Subcutaneous abdominal adipose tissue (tissue), 5 donors: ENCODE measurements at regions not wholly inside any gene's neighbourhood (a gene's known extent, or its start where the extent isn't known, plus 50 kb on each side); places are given as distances from the start of the nearest gene placed in this dataset.
"Not testable (repeated sequence)": the region's sequence is repeated elsewhere in the genome, so short reads cannot be mapped to it uniquely, and the experiment has no call there.

Source experiments
- H3K27ac ChIP-seq: one replicate; pipeline ENCODE4 v1.7.0; 2013; ENCODE audit warnings: low read depth, mild to moderate bottlenecking, inconsistent platforms, low read length, moderate library complexity
- H3K27me3 ChIP-seq, 5 donors: one replicate each; pipeline ENCODE4 v1.7.0; 2013; ENCODE audit warnings: low read length in 5 of 5, inconsistent platforms in 1 of 5; ENCODE audit not compliant: control insufficient read depth in 5 of 5, insufficient read depth in 4 of 5
- H3K36me3 ChIP-seq, 5 donors: one replicate each; pipeline ENCODE4 v1.7.0; 2013; ENCODE audit warnings: low read length in 5 of 5; ENCODE audit not compliant: control insufficient read depth in 5 of 5, insufficient read depth in 5 of 5
- H3K4me1 ChIP-seq, 5 donors: one replicate each; pipeline ENCODE4 v1.7.0; 2013; ENCODE audit warnings: low read length in 5 of 5, mild to moderate bottlenecking in 3 of 5, moderate library complexity in 1 of 5; ENCODE audit not compliant: control insufficient read depth in 5 of 5, insufficient read depth in 5 of 5
- H3K4me3 ChIP-seq, 5 donors: one replicate each; pipeline ENCODE4 v1.7.0; 2013; ENCODE audit warnings: low read length in 5 of 5, low read depth in 1 of 5
- H3K9ac ChIP-seq, 5 donors: one replicate each; pipeline ENCODE4 v1.7.0; 2013; ENCODE audit warnings: low read length in 5 of 5, mild to moderate bottlenecking in 4 of 5, moderate library complexity in 3 of 5
- H3K9me3 ChIP-seq, 5 donors: one replicate each; pipeline ENCODE4 v1.7.0; 2013; ENCODE audit warnings: low read length in 5 of 5; ENCODE audit not compliant: control insufficient read depth in 5 of 5
- donor health status: healthy.
- donor health status: healthy.
- donor health status: healthy.
- donor health status: healthy.
- donor health status: healthy.

DNA sequence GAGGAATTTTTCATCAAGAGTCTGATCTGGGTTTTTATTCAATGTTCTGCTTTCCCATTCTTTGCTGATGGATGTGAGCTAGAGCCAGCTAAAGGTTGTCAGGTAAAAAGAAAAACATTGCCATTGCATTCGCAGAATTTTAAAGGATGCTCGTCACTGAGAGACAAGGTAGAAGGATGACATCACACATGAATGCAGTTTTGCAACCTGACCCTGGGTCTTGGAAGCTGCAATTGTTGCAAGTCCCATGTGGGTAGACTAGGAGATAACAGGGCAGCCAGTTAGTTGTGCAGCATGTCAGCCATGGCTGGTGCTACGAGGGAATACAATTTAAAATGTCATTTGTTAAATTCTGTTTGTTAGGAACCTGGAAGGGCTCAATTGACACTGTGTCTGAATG is 73.9 kb upstream of the MXRA5 start:
- H3K27ac ChIP-seq = no peak overlapping the region
- H3K9ac ChIP-seq = no peak overlapping the region
- peaks cover 0 to 7% (median 4%) of the 10 kb centered on the region in 5 donors for H3K4me1 ChIP-seq
- no peaks in the 10 kb centered on the region for H3K27me3 ChIP-seq
- peaks cover 0 to 4% (median 0%) of the 10 kb centered on the region in 5 donors for H3K9me3 ChIP-seq
- no peaks in the 10 kb centered on the region for H3K36me3 ChIP-seq
- H3K4me3 ChIP-seq = no peak overlapping the region

DNA sequence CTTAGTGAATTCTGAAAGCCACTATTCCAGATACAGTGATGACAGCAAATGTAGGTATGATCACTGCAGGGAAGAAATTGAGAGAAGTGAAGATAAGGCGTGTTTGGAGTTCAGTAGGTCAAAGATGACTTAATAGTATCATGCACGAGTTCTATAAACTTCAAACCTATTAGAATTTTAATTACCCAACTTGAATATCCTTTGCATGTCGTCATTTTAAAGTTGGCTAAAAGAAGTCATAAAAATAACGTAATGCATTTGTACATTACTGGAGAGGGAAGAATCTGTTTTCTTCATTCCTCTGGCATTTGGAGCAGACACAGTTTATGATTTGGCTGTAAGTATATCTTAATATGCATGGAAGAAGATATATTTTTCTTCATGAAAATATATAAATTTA is 68.6 kb upstream of the MXRA5 start:
- H3K4me1 ChIP-seq = peaks cover 0 to 13% (median 4%) of the 10 kb centered on the region in 5 donors
- no peak overlapping the region for H3K4me3 ChIP-seq
- no peaks in the 10 kb centered on the region for H3K27me3 ChIP-seq
- H3K9me3 ChIP-seq = peaks cover 0 to 6% (median 3%) of the 10 kb centered on the region in 5 donors
- H3K36me3 ChIP-seq = no peaks in the 10 kb centered on the region
- no peak overlapping the region for H3K9ac ChIP-seq
- H3K27ac ChIP-seq = no peak overlapping the region

GRCh38 chrX:3411626-3412025 is 65.2 kb upstream of the MXRA5 start:
- H3K9me3 ChIP-seq, H3K9ac ChIP-seq, H3K27ac ChIP-seq, H3K4me3 ChIP-seq, H3K36me3 ChIP-seq, H3K27me3 ChIP-seq: not testable (repeated sequence)
- H3K4me1 ChIP-seq = peaks cover 0 to 17% (median 7%) of the 10 kb centered on the region in 5 donors

DNA sequence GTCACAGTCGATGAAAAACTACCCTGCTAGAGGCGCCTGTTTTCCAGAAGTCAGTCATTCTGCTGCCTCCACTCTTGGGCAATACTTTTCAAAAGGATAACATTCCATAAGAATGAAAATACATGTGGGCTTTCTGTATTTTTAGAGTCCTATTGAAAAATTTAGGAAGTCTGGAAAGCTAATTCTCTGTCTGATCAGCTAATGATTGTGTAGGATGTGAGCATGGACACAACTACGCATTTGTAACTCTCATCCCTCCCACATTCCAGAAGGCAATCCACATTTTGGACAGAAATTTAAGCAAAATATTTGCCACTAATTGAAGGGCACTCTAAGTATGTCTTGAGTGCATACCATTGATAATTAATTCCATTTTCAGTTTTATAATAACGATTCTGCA is 63.5 kb upstream of the MXRA5 start:
- H3K9ac ChIP-seq, H3K4me1 ChIP-seq, H3K36me3 ChIP-seq, H3K4me3 ChIP-seq, H3K27ac ChIP-seq, H3K9me3 ChIP-seq, H3K27me3 ChIP-seq: not testable (repeated sequence)

DNA sequence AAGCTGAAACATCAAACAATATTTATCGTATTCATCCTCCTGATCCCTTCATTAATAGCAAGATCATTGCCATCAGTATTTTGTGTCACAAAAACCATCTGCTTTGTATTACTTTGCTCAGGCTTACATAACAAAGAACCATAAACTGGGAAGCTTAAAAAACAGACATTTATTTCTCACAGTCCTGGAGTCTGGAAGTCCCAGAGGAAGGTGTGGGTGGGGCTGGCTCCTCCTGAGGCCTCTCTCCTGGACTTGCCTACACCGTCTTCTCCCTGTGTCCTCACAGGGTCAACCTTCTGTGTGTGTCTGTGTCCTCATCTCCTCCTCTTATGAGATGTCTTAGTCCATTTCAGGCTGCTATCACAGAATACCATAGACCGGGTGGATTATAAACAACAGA is 61.3 kb upstream of the MXRA5 start:
- Histone ChIP-seq H3K27me3 (no peaks in the 10 kb centered on the region), H3K36me3 (no peaks in the 10 kb centered on the region), H3K9ac (no peak overlapping the region), H3K4me3 (no peak overlapping the region), H3K27ac (no peak overlapping the region), H3K4me1 (peaks cover 0 to 4% (median 0%) of the 10 kb centered on the region in 5 donors), H3K9me3 (peaks cover 0 to 5% (median 0%) of the 10 kb centered on the region in 5 donors)

- peaks cover 0 to 4% (median 0%) of the 10 kb centered on the region in 5 donors for H3K9me3 ChIP-seq
- H3K4me1 ChIP-seq = peaks cover 0 to 4% (median 0%) of the 10 kb centered on the region in 5 donors
Measured at GRCh38 chrX:3407121-3407520, 60.7 kb upstream of the MXRA5 start.

DNA sequence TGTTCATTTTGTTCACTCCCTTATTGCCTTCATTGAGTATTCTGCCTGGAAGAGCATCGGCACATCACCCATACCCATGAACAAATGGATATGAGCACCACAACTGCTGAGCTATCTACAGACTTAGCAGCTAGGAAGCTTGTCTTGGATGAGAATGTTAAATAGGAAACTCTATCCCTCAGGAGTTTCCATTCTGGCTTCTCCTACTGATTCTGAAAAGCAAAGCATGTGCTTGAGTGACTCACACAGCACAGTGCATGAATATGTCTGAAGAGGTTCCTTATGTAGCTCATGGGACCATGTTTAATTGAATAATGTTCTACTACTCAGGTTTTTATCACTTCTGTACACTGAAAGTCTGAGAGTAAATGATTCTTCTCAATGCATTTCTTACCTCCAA is 57.3 kb upstream of the MXRA5 start:
- Histone ChIP-seq H3K9ac (no peak overlapping the region), H3K4me1 (peaks cover 0 to 9% (median 3%) of the 10 kb centered on the region in 5 donors), H3K27ac (no peak overlapping the region), H3K4me3 (no peak overlapping the region), H3K9me3 (peaks cover 0 to 4% (median 0%) of the 10 kb centered on the region in 5 donors), H3K36me3 (no peaks in the 10 kb centered on the region), H3K27me3 (no peaks in the 10 kb centered on the region)

More at GRCh38 chrX:3407121-3407520, 60.7 kb upstream of the MXRA5 start:
- Histone ChIP-seq H3K27me3 (no peaks in the 10 kb centered on the region), H3K9ac (no peak overlapping the region), H3K36me3 (no peaks in the 10 kb centered on the region), H3K4me3 (no peak overlapping the region), H3K27ac (no peak overlapping the region)
